ENCODE measurements at regions not wholly inside any gene's neighbourhood (a gene's known extent, or its start where the extent isn't known, plus 50 kb on each side); places are given as distances from the start of the nearest gene placed in this dataset.

DNA sequence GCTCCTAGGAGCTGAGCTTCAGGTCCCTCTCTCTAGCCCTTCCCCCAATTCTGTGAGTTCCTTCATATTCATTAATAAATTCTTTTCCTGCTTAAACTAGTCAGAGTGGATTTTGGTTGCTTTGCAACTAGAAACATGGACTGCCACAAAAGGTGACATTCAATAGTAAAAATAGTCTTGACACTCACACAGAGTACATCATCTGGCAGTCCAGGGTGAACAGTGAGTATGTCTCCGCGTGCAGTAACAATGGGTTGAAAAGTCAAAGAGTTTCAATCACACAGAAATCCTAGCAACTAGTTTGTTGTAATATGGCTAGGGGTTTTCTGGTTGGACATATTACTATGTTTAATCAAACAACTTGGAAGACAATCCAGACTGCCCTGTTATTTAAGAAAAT lies 168.8 kb upstream of the TBX20 start:
- TF ChIP-seq, protein P1, sequence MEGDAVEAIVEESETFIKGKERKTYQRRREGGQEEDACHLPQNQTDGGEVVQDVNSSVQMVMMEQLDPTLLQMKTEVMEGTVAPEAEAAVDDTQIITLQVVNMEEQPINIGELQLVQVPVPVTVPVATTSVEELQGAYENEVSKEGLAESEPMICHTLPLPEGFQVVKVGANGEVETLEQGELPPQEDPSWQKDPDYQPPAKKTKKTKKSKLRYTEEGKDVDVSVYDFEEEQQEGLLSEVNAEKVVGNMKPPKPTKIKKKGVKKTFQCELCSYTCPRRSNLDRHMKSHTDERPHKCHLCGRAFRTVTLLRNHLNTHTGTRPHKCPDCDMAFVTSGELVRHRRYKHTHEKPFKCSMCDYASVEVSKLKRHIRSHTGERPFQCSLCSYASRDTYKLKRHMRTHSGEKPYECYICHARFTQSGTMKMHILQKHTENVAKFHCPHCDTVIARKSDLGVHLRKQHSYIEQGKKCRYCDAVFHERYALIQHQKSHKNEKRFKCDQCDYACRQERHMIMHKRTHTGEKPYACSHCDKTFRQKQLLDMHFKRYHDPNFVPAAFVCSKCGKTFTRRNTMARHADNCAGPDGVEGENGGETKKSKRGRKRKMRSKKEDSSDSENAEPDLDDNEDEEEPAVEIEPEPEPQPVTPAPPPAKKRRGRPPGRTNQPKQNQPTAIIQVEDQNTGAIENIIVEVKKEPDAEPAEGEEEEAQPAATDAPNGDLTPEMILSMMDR (IDR thresholded peaks at IDR 0.05; ENCODE audit: insufficient read depth, low read depth, low read length) = no peak
- no peak for TF ChIP-seq EZH2 (IDR thresholded peaks at IDR 0.05; ENCODE audit: insufficient read depth, low read length)
